VCaP (cell line): ENCODE measurements at regions not wholly inside any gene's neighbourhood (a gene's known extent, or its start where the extent isn't known, plus 50 kb on each side); places are given as distances from the start of the nearest gene placed in this dataset.

Experiments used
- H3K27ac ChIP-seq: fragments of 450-650 bp; 2 replicates; pipeline ENCODE4 v1.5.1; 2017
- CTCF ChIP-seq: fragments of 450-650 bp; conservative IDR thresholded peaks from 2 replicates; pipeline ENCODE4 v1.5.1; 2017; ENCODE audit warnings: mild to moderate bottlenecking, moderate library complexity

- H3K27ac ChIP-seq = no peak overlapping the region
- TF ChIP-seq CTCF = no peak
These were observed 59.2 kb upstream of the TMEM47 start for GRCh38 chrX:34716302-34716701.

GRCh38 chrX:34734383-34734782 is 77.3 kb upstream of the TMEM47 start:
- no peak overlapping the region for H3K27ac ChIP-seq
- TF ChIP-seq CTCF = no peak

- TF ChIP-seq CTCF = no peak
These were observed 87.4 kb upstream of the TMEM47 start for GRCh38 chrX:34744521-34744920.

GRCh38 chrX:34749896-34750295 is 92.8 kb upstream of the TMEM47 start:
- TF ChIP-seq CTCF = no peak
- no peak overlapping the region for H3K27ac ChIP-seq

More at GRCh38 chrX:34744521-34744920, 87.4 kb upstream of the TMEM47 start:
- H3K27ac ChIP-seq = no peak overlapping the region

- no peak for TF ChIP-seq CTCF
- H3K27ac ChIP-seq = peak overlapping the region; percentile 22; the same call in 1 of the 2 replicates
These were observed 107.8 kb upstream of the TMEM47 start for GRCh38 chrX:34764852-34765361.

GRCh38 chrX:34768290-34768689 is 111.2 kb upstream of the TMEM47 start:
- no peak overlapping the region for H3K27ac ChIP-seq
- TF ChIP-seq CTCF = no peak

GRCh38 chrX:34770511-34770910 is 113.4 kb upstream of the TMEM47 start:
- no peak for TF ChIP-seq CTCF
- H3K27ac ChIP-seq = no peak overlapping the region

GRCh38 chrX:34778916-34779315 is 121.8 kb upstream of the TMEM47 start:
- no peak overlapping the region for H3K27ac ChIP-seq

More at GRCh38 chrX:34778916-34779315, 121.8 kb upstream of the TMEM47 start:
- no peak for TF ChIP-seq CTCF
